ENCODE measurements at regions not wholly inside any gene's neighbourhood (a gene's known extent, or its start where the extent isn't known, plus 50 kb on each side); places are given as distances from the start of the nearest gene placed in this dataset.
A peak's percentile ranks its signal among the peaks of the same experiment; 100 is the strongest.
"Not testable (repeated sequence)": the region's sequence is repeated elsewhere in the genome, so short reads cannot be mapped to it uniquely, and the experiment has no call there.

DNA sequence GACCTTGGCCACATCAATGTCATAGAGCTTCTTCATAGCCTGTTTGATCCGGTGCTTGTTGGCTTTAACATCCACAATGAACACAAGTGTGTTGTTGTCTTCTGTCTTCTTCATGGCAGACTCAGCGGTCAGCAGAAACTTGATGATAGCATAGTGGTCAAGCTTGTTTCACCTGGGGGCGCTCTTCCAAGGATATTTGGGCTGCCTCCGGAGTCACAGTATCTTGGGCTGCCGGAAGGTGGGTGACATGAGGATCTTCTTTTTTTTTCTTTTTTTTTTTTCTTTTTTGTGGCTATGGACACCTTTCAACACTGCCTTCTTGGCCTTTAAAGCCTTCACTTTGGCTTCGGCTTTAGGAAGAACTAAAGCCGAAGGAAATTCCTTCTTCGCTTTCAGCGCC lies 244.6 kb downstream of the GJA1 start:
- peaks cover 3% of the 10 kb centered on the region for H3K27me3 Mint-ChIP-seq (ENCODE audit: low read depth, poor library complexity)
- H3K4me1 Mint-ChIP-seq, result no peaks in the 10 kb centered on the region
- no peak overlapping the region for H3K27ac Mint-ChIP-seq
- TF ChIP-seq CTCF (IDR thresholded peaks at IDR 0.05), result no peak
- H3K9me3 Mint-ChIP-seq, result peaks cover 19% of the 10 kb centered on the region
- H3K36me3 Mint-ChIP-seq (ENCODE audit: low read depth), result no peaks in the 10 kb centered on the region
- no peak overlapping the region for H3K4me3 Mint-ChIP-seq
- DNase-seq, result no peak

DNA sequence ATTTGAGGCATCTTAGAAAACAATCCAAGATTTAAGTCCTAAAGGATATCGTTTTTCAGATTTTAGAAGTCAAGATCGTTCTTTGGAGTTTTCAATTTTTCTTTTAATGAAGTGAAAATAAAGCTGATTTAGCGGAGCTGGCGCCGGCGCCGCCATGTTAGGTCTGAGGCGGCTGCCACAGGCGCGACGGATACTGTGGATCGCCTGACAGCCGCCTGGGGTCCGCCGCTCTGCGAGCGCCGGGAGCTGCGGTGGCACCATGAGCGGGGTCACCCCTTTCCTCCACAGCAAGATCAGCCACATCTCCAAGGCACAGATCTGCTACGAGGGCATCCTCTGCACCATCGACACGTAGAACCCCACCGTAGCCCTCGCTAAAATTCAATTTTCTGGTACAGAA lies 247.2 kb downstream of the GJA1 start:
- Mint-ChIP-seq H3K27me3 (ENCODE audit: low read depth, poor library complexity) (peaks cover 3% of the 10 kb centered on the region), H3K4me1 (no peaks in the 10 kb centered on the region)

GRCh38 chr6:121685806-121686205 lies 250.4 kb downstream of the GJA1 start:
- H3K4me3 Mint-ChIP-seq; H3K27ac Mint-ChIP-seq; H3K36me3 Mint-ChIP-seq (ENCODE audit: low read depth); H3K27me3 Mint-ChIP-seq (ENCODE audit: low read depth, poor library complexity); DNase-seq: not testable (repeated sequence)
- peaks cover 21% of the 10 kb centered on the region for H3K9me3 Mint-ChIP-seq
- peaks cover 16% of the 10 kb centered on the region for H3K4me1 Mint-ChIP-seq

More for the DNA sequence above, 247.2 kb downstream of the GJA1 start:
- no peak for TF ChIP-seq CTCF (IDR thresholded peaks at IDR 0.05)
- Mint-ChIP-seq H3K4me3 (no peak overlapping the region), H3K27ac (no peak overlapping the region), H3K9me3 (peaks cover 21% of the 10 kb centered on the region), H3K36me3 (ENCODE audit: low read depth) (no peaks in the 10 kb centered on the region)
- DNase-seq, result no peak

- Mint-ChIP-seq H3K4me1 (peaks cover 16% of the 10 kb centered on the region), H3K9me3 (peaks cover 21% of the 10 kb centered on the region)
Observed at GRCh38 chr6:121686611-121687023, 251.2 kb downstream of the GJA1 start.

DNA sequence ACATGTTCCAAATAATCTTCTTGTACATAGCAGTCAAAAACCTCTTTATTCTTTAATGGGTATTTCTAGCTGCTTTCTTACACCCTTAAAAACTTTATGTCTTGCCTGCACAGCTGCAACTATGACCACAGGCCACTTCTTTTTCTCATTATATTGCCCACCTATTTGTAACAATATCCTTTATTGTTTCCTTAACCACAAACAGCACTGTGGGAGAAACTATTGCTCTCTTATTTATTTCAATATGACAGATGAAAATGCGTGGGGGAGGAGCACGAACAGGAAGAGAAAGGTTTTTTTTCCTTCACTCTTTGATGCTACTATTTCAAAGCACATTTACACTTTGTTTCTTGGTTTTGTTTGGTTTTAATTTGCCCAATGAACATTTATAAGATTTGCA lies 253.5 kb downstream of the GJA1 start:
- Mint-ChIP-seq H3K27ac (peak overlapping the region; percentile 52), H3K4me3 (no peak overlapping the region), H3K27me3 (ENCODE audit: low read depth, poor library complexity) (peaks cover 2% of the 10 kb centered on the region), H3K4me1 (peaks cover 16% of the 10 kb centered on the region), H3K36me3 (ENCODE audit: low read depth) (no peaks in the 10 kb centered on the region), H3K9me3 (peaks cover 12% of the 10 kb centered on the region)
- no peak for TF ChIP-seq CTCF (IDR thresholded peaks at IDR 0.05)
- no peak for DNase-seq

More at GRCh38 chr6:121686611-121687023, 251.2 kb downstream of the GJA1 start:
- peaks cover 3% of the 10 kb centered on the region for H3K27me3 Mint-ChIP-seq (ENCODE audit: low read depth, poor library complexity)
- no peaks in the 10 kb centered on the region for H3K36me3 Mint-ChIP-seq (ENCODE audit: low read depth)
- no peak for DNase-seq
- TF ChIP-seq CTCF (IDR thresholded peaks at IDR 0.05), result no peak
- H3K27ac Mint-ChIP-seq, result no peak overlapping the region
- no peak overlapping the region for H3K4me3 Mint-ChIP-seq

GRCh38 chr6:121691126-121691551 lies 255.7 kb downstream of the GJA1 start:
- Mint-ChIP-seq H3K27me3 (ENCODE audit: low read depth, poor library complexity) (no peaks in the 10 kb centered on the region), H3K4me3 (no peak overlapping the region), H3K27ac (no peak overlapping the region), H3K9me3 (no peaks in the 10 kb centered on the region), H3K36me3 (ENCODE audit: low read depth) (no peaks in the 10 kb centered on the region), H3K4me1 (peaks cover 23% of the 10 kb centered on the region)
- no peak for TF ChIP-seq CTCF (IDR thresholded peaks at IDR 0.05)
- DNase-seq, result no peak

All from nephron progenitor cell (in vitro differentiated cells).